ENCODE measurements at regions not wholly inside any gene's neighbourhood (a gene's known extent, or its start where the extent isn't known, plus 50 kb on each side); places are given as distances from the start of the nearest gene placed in this dataset.
"Not testable (repeated sequence)": the region's sequence is repeated elsewhere in the genome, so short reads cannot be mapped to it uniquely, and the experiment has no call there.

DNA sequence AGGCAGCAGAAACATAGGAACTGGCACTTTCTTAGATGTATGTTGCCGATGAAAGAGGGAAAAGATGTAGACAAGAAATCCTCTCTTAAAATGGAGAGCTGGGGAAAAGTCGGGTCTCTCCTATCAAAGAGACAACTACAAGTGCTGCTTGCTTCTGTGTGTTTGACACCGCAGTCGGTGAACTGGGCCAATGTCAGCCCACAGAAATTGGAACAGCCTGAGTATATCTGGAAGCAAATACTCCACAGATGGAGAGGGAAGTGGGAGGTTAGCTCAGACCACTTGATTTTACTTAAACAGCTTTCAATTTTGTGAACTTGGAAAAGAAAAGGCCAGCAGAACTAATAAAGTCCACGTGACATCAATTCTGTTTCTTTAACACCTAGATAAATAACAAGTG, 230.9 kb upstream of the FAT1 start:
- TF ChIP-seq JUND (IDR thresholded peaks at IDR 0.05; ENCODE audit: low read depth): no peak
- no peak for DNase-seq (ENCODE audit: low read depth in 1 of 2, low spot score in 1 of 2)
- in situ Hi-C loops (cut with HindIII; ENCODE audit: low pct_unique_long_range_greater_than_20kb, low sequenced_read_pairs): no loop called here

GRCh38 chr4:186954956-186955355, 231.3 kb upstream of the FAT1 start:
- no peak for TF ChIP-seq JUND (IDR thresholded peaks at IDR 0.05; ENCODE audit: low read depth)
- no peak for DNase-seq (ENCODE audit: low read depth in 1 of 2, low spot score in 1 of 2)
- in situ Hi-C loops (cut with HindIII; ENCODE audit: low pct_unique_long_range_greater_than_20kb, low sequenced_read_pairs): no loop called here

- in situ Hi-C loops (cut with HindIII; ENCODE audit: low pct_unique_long_range_greater_than_20kb, low sequenced_read_pairs): no loop called here
- DNase-seq (ENCODE audit: low read depth in 1 of 2, low spot score in 1 of 2): no peak
- TF ChIP-seq JUND (IDR thresholded peaks at IDR 0.05; ENCODE audit: low read depth): no peak
Measured at GRCh38 chr4:186957952-186958555, 234.4 kb upstream of the FAT1 start.

DNA sequence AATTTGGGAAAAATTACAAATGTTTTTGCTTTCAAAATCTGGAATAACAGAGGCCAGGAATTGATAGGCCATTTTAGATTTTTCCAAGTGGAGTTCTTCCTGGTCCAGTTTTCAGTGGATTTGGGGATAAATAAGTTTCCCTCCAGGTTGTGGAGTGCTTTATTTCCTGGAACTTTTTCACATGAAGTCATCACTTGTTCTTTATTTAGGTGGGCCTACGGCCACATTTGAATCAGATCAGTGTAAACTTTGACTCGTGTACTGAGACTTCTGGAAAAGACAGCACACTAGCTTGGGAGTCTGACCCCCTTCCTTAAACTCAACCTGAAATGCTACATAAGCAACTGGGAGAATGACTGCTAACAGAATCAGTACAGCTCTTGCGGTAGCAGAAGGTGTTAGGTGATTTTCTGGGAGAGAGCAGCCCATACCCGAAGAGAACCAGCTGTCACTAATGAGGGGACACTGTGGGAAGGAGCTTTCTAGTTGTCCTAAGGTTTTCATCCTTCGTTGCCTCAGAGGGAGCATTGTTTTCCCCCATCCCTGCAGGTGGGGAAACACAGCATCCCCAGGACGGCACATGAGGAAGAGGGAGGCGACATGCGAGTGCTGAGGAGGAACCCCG, 235.2 kb upstream of the FAT1 start:
- in situ Hi-C loops (cut with HindIII; ENCODE audit: low pct_unique_long_range_greater_than_20kb, low sequenced_read_pairs): no loop called here
- no peak for TF ChIP-seq JUND (IDR thresholded peaks at IDR 0.05; ENCODE audit: low read depth)
- DNase-seq (ENCODE audit: low read depth in 1 of 2, low spot score in 1 of 2): no peak

GRCh38 chr4:186979961-186980745, 256.5 kb upstream of the FAT1 start:
- in situ Hi-C loops (cut with HindIII; ENCODE audit: low pct_unique_long_range_greater_than_20kb, low sequenced_read_pairs): no loop called here
- no peak for DNase-seq (ENCODE audit: low read depth in 1 of 2, low spot score in 1 of 2)
- no peak for TF ChIP-seq JUND (IDR thresholded peaks at IDR 0.05; ENCODE audit: low read depth)

DNA sequence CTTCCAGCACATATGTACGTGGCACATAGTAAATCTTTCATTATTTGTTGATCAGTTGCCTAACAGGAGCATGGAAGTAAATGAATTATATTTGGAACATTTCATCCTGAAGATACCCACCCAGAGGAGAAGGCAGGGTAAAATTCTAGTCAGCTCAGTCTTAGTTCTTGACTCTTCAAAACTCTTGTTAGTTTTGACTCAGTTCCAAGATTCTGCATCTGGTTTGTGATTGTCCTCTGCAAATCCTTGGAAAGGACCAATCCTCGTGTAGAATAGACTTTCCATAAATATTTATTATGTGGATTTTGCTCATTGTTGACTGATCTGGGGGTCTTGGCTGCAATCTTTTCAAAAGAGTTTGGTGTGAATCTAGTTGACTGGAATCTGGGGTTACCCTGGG, 257.5 kb upstream of the FAT1 start:
- in situ Hi-C loops (cut with HindIII; ENCODE audit: low pct_unique_long_range_greater_than_20kb, low sequenced_read_pairs): no loop called here
- DNase-seq (ENCODE audit: low read depth in 1 of 2, low spot score in 1 of 2): no peak
- no peak for TF ChIP-seq JUND (IDR thresholded peaks at IDR 0.05; ENCODE audit: low read depth)

- no peak for TF ChIP-seq JUND (IDR thresholded peaks at IDR 0.05; ENCODE audit: low read depth)
- in situ Hi-C loops (cut with HindIII; ENCODE audit: low pct_unique_long_range_greater_than_20kb, low sequenced_read_pairs): no loop called here
- DNase-seq (ENCODE audit: low read depth in 1 of 2, low spot score in 1 of 2): no peak
Measured at GRCh38 chr4:186982160-186982559, 258.5 kb upstream of the FAT1 start.

DNA sequence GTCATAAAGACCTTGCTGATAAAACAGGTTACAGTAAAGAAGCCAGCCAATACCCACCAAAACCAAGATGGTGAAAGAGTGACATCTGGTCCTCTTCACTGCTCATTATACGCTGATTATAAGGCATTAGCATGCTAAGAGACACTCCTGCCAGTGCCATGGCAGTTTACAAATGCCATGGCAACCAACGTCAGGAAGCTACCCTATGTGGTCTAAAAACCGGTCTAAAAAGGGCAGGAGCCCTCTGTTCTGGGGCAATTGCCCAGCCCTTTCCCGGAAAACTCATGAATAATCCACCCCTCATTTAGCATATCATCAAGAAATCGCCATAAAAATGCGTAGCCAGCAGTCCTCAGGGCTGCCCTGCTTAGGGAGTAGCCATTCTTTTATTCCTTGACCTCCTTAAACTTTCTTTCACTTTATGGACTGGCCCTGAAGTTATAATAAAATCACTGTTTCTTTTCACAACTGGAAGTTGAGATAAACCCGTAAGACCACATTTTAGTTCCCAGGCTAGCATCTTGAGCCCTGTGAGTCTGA, 260.5 kb upstream of the FAT1 start:
- no peak for TF ChIP-seq JUND (IDR thresholded peaks at IDR 0.05; ENCODE audit: low read depth)
- no peak for DNase-seq (ENCODE audit: low read depth in 1 of 2, low spot score in 1 of 2)
- in situ Hi-C loops (cut with HindIII; ENCODE audit: low pct_unique_long_range_greater_than_20kb, low sequenced_read_pairs): no loop called here

- no peak for TF ChIP-seq JUND (IDR thresholded peaks at IDR 0.05; ENCODE audit: low read depth)
- DNase-seq (ENCODE audit: low read depth in 1 of 2, low spot score in 1 of 2): no peak
- in situ Hi-C loops (cut with HindIII; ENCODE audit: low pct_unique_long_range_greater_than_20kb, low sequenced_read_pairs): no loop called here
Measured at GRCh38 chr4:186999686-187000085, 276.0 kb upstream of the FAT1 start.

GRCh38 chr4:187000281-187000680, 276.6 kb upstream of the FAT1 start:
- no peak for TF ChIP-seq JUND (IDR thresholded peaks at IDR 0.05; ENCODE audit: low read depth)
- DNase-seq (ENCODE audit: low read depth in 1 of 2, low spot score in 1 of 2): no peak
- in situ Hi-C loops (cut with HindIII; ENCODE audit: low pct_unique_long_range_greater_than_20kb, low sequenced_read_pairs): no loop called here

GRCh38 chr4:187002133-187002532, 278.5 kb upstream of the FAT1 start:
- in situ Hi-C loops (cut with HindIII; ENCODE audit: low pct_unique_long_range_greater_than_20kb, low sequenced_read_pairs): not testable (repeated sequence)

DNA sequence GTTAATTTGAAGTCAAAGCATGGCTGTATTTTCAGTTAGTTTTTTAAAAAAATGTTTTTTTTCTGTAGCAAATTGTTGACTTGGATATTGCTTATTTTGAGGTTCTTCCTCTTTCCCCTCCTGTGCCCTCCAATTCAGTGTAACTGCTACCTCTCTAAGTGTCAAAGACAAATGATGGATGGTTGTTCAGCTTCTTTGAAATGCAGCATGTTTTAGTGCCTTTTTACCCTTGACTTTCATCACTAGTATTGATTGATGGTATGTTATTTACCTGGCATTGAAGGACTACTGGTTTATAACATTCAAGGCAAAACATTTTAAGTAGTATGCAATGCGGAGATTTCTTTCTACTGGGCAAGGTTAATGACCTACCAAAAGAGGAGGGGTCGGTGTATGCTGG, 281.0 kb upstream of the FAT1 start:
- no peak for DNase-seq (ENCODE audit: low read depth in 1 of 2, low spot score in 1 of 2)
- in situ Hi-C loops (cut with HindIII; ENCODE audit: low pct_unique_long_range_greater_than_20kb, low sequenced_read_pairs): no loop called here
- no peak for TF ChIP-seq JUND (IDR thresholded peaks at IDR 0.05; ENCODE audit: low read depth)

More at GRCh38 chr4:187002133-187002532, 278.5 kb upstream of the FAT1 start:
- DNase-seq (ENCODE audit: low read depth in 1 of 2, low spot score in 1 of 2): not testable (repeated sequence)

- TF ChIP-seq JUND (IDR thresholded peaks at IDR 0.05; ENCODE audit: low read depth): no peak
- no peak for DNase-seq (ENCODE audit: low read depth in 1 of 2, low spot score in 1 of 2)
- in situ Hi-C loops (cut with HindIII; ENCODE audit: low pct_unique_long_range_greater_than_20kb, low sequenced_read_pairs): no loop called here
Measured at GRCh38 chr4:187006189-187006618, 282.5 kb upstream of the FAT1 start.
